ENCODE measurements at regions not wholly inside any gene's neighbourhood (a gene's known extent, or its start where the extent isn't known, plus 50 kb on each side); places are given as distances from the start of the nearest gene placed in this dataset.

DNA sequence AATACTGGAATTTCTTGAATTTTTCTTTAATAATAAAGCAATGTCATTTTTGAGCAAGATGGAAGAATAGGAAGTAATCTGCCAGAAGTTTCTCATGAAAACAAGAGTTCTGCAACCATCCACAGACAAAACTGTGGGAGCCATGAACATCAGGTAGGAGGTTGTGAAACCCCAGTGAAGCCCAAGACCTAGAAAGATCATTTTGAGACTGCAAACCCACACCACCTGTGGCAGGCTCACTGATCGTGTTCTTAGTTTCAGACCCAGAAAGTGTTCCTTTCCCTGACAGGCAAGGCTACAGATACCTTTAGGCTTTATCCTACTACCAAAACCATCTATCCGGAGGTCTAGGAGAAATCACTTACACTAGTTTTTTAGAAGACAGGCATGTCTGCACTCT is 2189.8 kb upstream of the PCDH20 start:
- ATAC-seq (ENCODE audit: low FRiP score) (no peak), DNase-seq (ENCODE audit: low spot score) (no peak)
- TF ChIP-seq, protein P1, sequence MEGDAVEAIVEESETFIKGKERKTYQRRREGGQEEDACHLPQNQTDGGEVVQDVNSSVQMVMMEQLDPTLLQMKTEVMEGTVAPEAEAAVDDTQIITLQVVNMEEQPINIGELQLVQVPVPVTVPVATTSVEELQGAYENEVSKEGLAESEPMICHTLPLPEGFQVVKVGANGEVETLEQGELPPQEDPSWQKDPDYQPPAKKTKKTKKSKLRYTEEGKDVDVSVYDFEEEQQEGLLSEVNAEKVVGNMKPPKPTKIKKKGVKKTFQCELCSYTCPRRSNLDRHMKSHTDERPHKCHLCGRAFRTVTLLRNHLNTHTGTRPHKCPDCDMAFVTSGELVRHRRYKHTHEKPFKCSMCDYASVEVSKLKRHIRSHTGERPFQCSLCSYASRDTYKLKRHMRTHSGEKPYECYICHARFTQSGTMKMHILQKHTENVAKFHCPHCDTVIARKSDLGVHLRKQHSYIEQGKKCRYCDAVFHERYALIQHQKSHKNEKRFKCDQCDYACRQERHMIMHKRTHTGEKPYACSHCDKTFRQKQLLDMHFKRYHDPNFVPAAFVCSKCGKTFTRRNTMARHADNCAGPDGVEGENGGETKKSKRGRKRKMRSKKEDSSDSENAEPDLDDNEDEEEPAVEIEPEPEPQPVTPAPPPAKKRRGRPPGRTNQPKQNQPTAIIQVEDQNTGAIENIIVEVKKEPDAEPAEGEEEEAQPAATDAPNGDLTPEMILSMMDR (IDR thresholded peaks at IDR 0.05) = no peak

DNA sequence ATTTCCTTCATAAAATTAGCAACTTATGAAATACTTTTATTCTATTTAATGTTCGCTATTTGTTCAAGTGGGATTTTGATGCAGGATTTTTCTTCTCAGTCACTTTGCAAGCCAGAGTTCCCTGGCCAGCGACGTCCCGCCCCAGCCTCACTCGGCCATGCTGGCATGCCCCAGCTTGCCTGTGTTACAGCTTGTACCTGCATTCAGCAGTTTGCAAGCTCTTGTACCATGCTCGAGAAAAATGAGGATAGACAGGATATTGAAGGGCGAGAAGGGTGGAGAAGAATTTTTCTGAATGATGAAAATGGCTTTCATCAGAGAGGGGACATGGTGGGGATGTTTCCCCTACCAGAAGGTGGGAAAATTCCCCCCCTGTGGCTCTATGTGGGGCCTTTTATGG is 2180.2 kb upstream of the PCDH20 start:
- ATAC-seq (ENCODE audit: low FRiP score) = no peak
- TF ChIP-seq, protein P1 (IDR thresholded peaks at IDR 0.05) = no peak
- DNase-seq (ENCODE audit: low spot score) = no peak

DNA sequence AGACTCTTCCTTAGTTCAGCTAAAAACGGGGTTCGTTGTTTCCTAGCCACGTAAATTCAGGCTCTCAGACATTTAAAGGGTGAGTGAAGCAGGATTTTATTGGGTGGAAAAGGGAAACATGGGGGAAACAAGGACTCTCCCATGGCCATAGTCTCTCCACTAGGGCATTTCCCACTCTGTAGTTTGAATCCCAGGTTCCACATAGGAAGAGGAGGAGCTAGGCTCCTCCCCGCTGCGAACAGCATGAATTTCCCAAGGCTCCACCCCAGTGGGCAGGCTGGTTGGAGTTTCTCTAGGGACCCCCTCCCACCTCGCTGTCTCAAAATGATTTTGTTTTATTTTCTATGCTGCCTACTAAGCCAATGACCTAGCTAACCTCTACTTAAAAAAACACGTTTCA is 2170.8 kb upstream of the PCDH20 start:
- TF ChIP-seq, protein P1 (IDR thresholded peaks at IDR 0.05) = no peak
- ATAC-seq (ENCODE audit: low FRiP score) (no peak), DNase-seq (ENCODE audit: low spot score) (no peak)

DNA sequence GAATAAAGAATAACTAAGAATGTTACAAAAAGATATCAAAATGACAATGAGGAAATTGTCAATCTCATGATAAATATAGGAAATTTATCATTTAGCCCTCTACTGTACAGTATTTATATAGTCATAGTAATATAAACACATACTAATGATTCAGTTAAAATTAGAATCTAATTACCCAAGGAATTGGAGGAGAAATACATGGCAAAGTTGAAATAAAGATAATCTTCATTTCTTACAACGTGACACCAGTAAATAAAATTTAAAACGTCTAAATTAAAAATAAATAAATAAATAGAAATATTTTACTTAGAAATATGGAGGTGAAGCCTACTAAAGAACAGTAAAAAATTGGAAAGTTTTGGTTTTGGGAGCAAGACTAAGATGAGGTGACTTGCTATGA is 2163.1 kb upstream of the PCDH20 start:
- no peak for ATAC-seq (ENCODE audit: low FRiP score)
- TF ChIP-seq, protein P1 (IDR thresholded peaks at IDR 0.05) = no peak
- DNase-seq (ENCODE audit: low spot score) = no peak

DNA sequence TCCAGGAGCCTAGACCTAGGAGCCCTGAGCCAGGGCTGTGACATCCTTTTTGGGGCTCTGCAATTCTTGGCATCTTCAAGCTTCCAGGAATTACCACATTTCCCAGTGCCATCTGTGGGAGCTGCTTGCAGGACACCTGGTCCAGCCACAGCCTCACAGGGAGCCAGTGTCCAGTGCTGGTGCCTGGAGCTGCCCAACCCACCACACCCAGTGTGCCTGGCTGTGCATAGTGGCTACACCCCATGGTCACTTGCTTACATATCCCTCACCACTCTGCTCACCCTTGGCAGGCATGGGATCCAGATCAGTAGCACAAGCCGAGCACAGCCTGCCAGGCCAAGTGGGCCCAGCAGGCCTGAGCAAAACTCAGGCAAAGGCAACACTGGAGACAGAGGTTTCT is 2151.4 kb upstream of the PCDH20 start:
- DNase-seq (ENCODE audit: low spot score) (no peak), ATAC-seq (ENCODE audit: low FRiP score) (no peak)
- TF ChIP-seq, protein P1 (IDR thresholded peaks at IDR 0.05) = no peak

DNA sequence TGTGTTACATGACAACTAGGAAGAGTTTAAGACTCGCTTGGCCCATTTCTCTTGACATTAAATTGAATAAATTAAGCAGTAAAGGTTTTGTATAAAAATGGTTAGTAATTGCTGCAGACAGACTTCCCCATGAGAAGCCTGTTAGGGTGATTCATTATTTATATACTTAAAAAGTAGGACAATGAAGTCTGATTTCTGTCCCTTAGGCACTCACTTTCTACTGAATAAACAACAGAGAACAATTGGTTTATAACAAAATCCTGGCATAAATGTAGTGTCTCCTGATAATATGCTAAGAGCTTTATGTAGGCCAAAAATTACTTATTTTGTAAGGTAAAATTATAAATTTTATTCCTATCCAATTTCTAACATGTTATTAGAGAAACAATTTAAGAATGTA is 2138.5 kb upstream of the PCDH20 start:
- TF ChIP-seq, protein P1 (IDR thresholded peaks at IDR 0.05) = no peak
- ATAC-seq (ENCODE audit: low FRiP score) (no peak), DNase-seq (ENCODE audit: low spot score) (no peak)

DNA sequence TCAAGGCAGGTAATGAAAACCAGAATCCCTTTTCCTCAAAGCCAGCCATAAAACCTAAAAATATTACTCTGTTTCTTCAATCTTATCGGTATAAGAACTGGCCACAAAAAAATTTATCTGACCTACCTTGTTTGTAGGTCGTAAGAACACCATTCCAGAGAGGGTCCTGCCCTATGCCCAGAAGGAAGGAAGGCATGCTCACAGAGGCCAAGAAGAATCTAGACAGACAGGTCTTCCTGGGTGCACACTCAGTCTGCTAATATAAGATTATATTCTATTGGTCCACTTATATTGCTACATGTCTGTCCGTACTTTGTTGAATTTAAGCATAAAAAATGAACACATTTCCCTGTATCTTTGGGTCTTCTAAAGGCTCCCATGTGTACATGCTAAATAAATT is 2136.1 kb upstream of the PCDH20 start:
- DNase-seq (ENCODE audit: low spot score) (no peak), ATAC-seq (ENCODE audit: low FRiP score) (no peak)
- TF ChIP-seq, protein P1 (IDR thresholded peaks at IDR 0.05) = no peak

Data from omental fat pad (tissue), 3 donors.